B cell (primary cell): ENCODE measurements at regions not wholly inside any gene's neighbourhood (a gene's known extent, or its start where the extent isn't known, plus 50 kb on each side); places are given as distances from the start of the nearest gene placed in this dataset.

Experiments
- ATAC-seq: fragments of 200-7000 bp; cut with Tn5 transposase; one replicate; pipeline ENCODE4 v1.10.0; 2021; ENCODE audit warnings: low read depth, mild to moderate bottlenecking, moderate number of reproducible peaks, moderate library complexity
- CTCF ChIA-PET: fragments of 350-600 bp; sonication (Branson Sonifier 250); formaldehyde crosslinking; loops from one replicate; lab custom pipeline; 2021; ENCODE audit warnings: antibody characterized with exemption, inconsistent platforms; lab: Charles Lee
- POLR2A ChIA-PET: fragments of 350-600 bp; sonication (Branson Sonifier 250); formaldehyde crosslinking; loops from one replicate; lab custom pipeline; 2021; ENCODE audit warnings: antibody characterized with exemption; lab: Charles Lee
- DNase-seq: peaks from one replicate; pipeline ENCODE4 v3.0.0; 2013
- H2AFZ ChIP-seq: 2 replicates; pipeline ENCODE4 v1.6.1; 2012; ENCODE audit warnings: mild to moderate bottlenecking, low read depth, low read length; ENCODE audit not compliant: insufficient read depth, poor library complexity, severe bottlenecking
- H3K27ac ChIP-seq, 2 donors: 1 replicate in 1 of 2; 2 replicates in 1 of 2; pipeline ENCODE4 v1.5.1; 2012 to 2013; ENCODE audit warnings: low read length in 2 of 2, mild to moderate bottlenecking in 2 of 2, moderate library complexity in 1 of 2
- H3K27me3 ChIP-seq, 4 experiments: fragments of 200-600 bp in 1 of 4; sonication (generic) in 1 of 4; replicated peaks in 1 of 4; 1 replicate in 2 of 4; 2 replicates in 2 of 4; pipeline versions ENCODE4 v1.6.1 to v1.7.0; 2013 to 2016; ENCODE audit warnings: low read length in 3 of 4, mild to moderate bottlenecking in 2 of 4, mixed read lengths in 1 of 4, moderate library complexity in 1 of 4; ENCODE audit not compliant: insufficient read depth in 4 of 4, control insufficient read depth in 3 of 4; ENCODE audit errors: control extremely low read depth in 1 of 4
- H3K36me3 ChIP-seq, 2 experiments: replicated peaks in 1 of 2; 1 replicate in 1 of 2; 2 replicates in 1 of 2; pipeline versions ENCODE4 v1.6.1 to v1.7.1; 2013; ENCODE audit warnings: low read length in 1 of 2; ENCODE audit not compliant: insufficient read depth in 2 of 2, control insufficient read depth in 1 of 2; ENCODE audit errors: control extremely low read depth in 1 of 2, extremely low read depth in 1 of 2
- H3K4me1 ChIP-seq, 2 donors: fragments of 200-600 bp in 1 of 2; sonication (generic) in 1 of 2; 1 replicate in 1 of 2; 2 replicates in 1 of 2; pipeline versions ENCODE4 v1.5.1 to v1.6.1; 2013 to 2017; ENCODE audit warnings: low read length in 2 of 2; ENCODE audit not compliant: control insufficient read depth in 2 of 2, insufficient read depth in 2 of 2
- H3K4me2 ChIP-seq: replicated peaks from 2 replicates; pipeline ENCODE3; 2012; ENCODE audit warnings: mild to moderate bottlenecking, low read depth, low read length; ENCODE audit not compliant: poor library complexity, severe bottlenecking
- H3K4me3 ChIP-seq, 5 experiments: fragments of 200-600 bp in 1 of 5; sonication (generic) in 1 of 5; 1 replicate in 3 of 5; 2 replicates in 2 of 5; pipeline versions ENCODE4 v1.5.1 to v1.7.0; 2011 to 2016; ENCODE audit warnings: low read length in 4 of 5, mild to moderate bottlenecking in 4 of 5, low read depth in 2 of 5, control low read depth in 1 of 5, moderate library complexity in 1 of 5; ENCODE audit not compliant: insufficient read depth in 1 of 5; ENCODE audit errors: control extremely low read depth in 1 of 5, extremely low read depth in 1 of 5
- H3K79me2 ChIP-seq: fragments of 200-600 bp; sonication (generic); one replicate; pipeline ENCODE4 v1.6.0; 2016; ENCODE audit warnings: low read length; ENCODE audit not compliant: control insufficient read depth, insufficient read depth
- H3K9ac ChIP-seq: fragments of 200-600 bp; sonication (generic); 2 replicates; pipeline ENCODE4 v1.6.1; 2017; ENCODE audit warnings: mild to moderate bottlenecking, low read length, moderate library complexity
- H3K9me3 ChIP-seq, 3 donors: one replicate each; pipeline versions ENCODE4 v1.6.1 to v1.7.1; 2013; ENCODE audit warnings: low read length in 2 of 3; ENCODE audit not compliant: control insufficient read depth in 2 of 3, insufficient read depth in 1 of 3; ENCODE audit errors: control extremely low read depth in 1 of 3
- H4K20me1 ChIP-seq: 2 replicates; pipeline ENCODE4 v1.6.0; 2012; ENCODE audit warnings: mild to moderate bottlenecking, low read length; ENCODE audit not compliant: insufficient read depth, control insufficient read depth, poor library complexity, severe bottlenecking
- H3K27ac Mint-ChIP-seq: one replicate; pipeline ENCODE4 v1.8.0; 2021; ENCODE audit warnings: mixed read lengths
- H3K27me3 Mint-ChIP-seq: one replicate; pipeline ENCODE4 v1.8.0; 2021; ENCODE audit warnings: mixed read lengths
- H3K4me1 Mint-ChIP-seq: one replicate; pipeline ENCODE4 v1.8.0; 2021; ENCODE audit warnings: mixed read lengths
- H3K4me3 Mint-ChIP-seq: one replicate; pipeline ENCODE4 v1.8.0; 2021; ENCODE audit warnings: mixed read lengths
- H3K9me3 Mint-ChIP-seq: one replicate; pipeline ENCODE4 v1.8.0; 2022; ENCODE audit warnings: mixed read lengths; ENCODE audit not compliant: insufficient read depth
- EZH2 ChIP-seq: IDR thresholded peaks from 2 replicates; pipeline ENCODE4 v1.6.1; 2012; ENCODE audit warnings: borderline replicate concordance, low read depth, mild to moderate bottlenecking, moderate library complexity, low read length; ENCODE audit not compliant: insufficient read depth, poor library complexity, severe bottlenecking
- WGBS: methylation state at CpG from one replicate; pipeline ENCODE4 v1.1.5; 2013; ENCODE audit warnings: missing lambda C conversion rate; ENCODE audit not compliant: insufficient coverage; 5-methylcytosine and 5-hydroxymethylcytosine counted together
- intact Hi-C: fragments of 100-400 bp; cut with micrococcal nuclease; formaldehyde crosslinking; loops from one replicate; pipeline ENCODE4 v1.10.0; 2022
- TF ChIP-seq, protein P1 (sequence below): fragments of 200-600 bp; IDR thresholded peaks from one replicate; pipeline ENCODE4 v1.8.0; 2022; ENCODE audit warnings: antibody characterized with exemption, mild to moderate bottlenecking

DNA sequence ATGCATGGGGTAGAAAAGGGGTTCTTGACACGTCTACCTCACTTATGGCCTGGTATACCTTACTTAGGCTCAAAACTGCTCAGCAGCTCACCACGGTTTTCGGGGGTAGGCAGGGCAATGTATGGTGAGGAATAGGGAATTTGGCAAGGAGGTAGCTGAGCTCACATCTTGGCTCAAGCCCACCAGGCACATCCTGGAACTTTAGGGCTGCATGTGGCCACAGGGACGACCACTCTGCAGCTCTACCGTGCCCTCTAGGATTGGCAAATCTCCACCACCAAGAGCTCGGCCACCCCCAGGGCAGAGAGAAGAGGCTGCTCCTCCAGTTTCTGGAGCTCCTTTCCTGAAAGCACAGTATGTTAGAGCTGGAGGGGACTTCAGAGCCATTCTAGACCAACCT lies 69.7 kb downstream of the MRPL46 start:
- Mint-ChIP-seq H3K27ac (no peak overlapping the region), H3K4me1 (peaks cover 21% of the 10 kb centered on the region), H3K4me3 (no peak overlapping the region), H3K9me3 (no peaks in the 10 kb centered on the region), H3K27me3 (no peaks in the 10 kb centered on the region)
- H2AFZ ChIP-seq, result no peak overlapping the region
- H3K9me3 ChIP-seq, result peaks cover 0 to 5% (median 0%) of the 10 kb centered on the region in 3 donors
- H4K20me1 ChIP-seq, result no peaks in the 10 kb centered on the region
- no peaks in the 10 kb centered on the region for H3K79me2 ChIP-seq
- H3K4me1 ChIP-seq, result peaks cover 20 to 21% of the 10 kb centered on the region in 2 donors
- intact Hi-C loops, result no loop called here
- no peak overlapping the region for H3K4me2 ChIP-seq
- CTCF ChIA-PET, result no interaction called here
- POLR2A ChIA-PET, result no interaction called here
- H3K27me3 ChIP-seq, result no peaks in the 10 kb centered on the region
- DNase-seq (no peak), ATAC-seq (no peak)
- WGBS, result 100% methylated on average over 4 of the region's 6 CpGs
- no peak overlapping the region for H3K4me3 ChIP-seq
- no peak for TF ChIP-seq EZH2
- TF ChIP-seq, protein P1, sequence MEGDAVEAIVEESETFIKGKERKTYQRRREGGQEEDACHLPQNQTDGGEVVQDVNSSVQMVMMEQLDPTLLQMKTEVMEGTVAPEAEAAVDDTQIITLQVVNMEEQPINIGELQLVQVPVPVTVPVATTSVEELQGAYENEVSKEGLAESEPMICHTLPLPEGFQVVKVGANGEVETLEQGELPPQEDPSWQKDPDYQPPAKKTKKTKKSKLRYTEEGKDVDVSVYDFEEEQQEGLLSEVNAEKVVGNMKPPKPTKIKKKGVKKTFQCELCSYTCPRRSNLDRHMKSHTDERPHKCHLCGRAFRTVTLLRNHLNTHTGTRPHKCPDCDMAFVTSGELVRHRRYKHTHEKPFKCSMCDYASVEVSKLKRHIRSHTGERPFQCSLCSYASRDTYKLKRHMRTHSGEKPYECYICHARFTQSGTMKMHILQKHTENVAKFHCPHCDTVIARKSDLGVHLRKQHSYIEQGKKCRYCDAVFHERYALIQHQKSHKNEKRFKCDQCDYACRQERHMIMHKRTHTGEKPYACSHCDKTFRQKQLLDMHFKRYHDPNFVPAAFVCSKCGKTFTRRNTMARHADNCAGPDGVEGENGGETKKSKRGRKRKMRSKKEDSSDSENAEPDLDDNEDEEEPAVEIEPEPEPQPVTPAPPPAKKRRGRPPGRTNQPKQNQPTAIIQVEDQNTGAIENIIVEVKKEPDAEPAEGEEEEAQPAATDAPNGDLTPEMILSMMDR, result no peak
- H3K9ac ChIP-seq, result no peak overlapping the region
- H3K36me3 ChIP-seq, result no peaks in the 10 kb centered on the region
- no peak overlapping the region for H3K27ac ChIP-seq

DNA sequence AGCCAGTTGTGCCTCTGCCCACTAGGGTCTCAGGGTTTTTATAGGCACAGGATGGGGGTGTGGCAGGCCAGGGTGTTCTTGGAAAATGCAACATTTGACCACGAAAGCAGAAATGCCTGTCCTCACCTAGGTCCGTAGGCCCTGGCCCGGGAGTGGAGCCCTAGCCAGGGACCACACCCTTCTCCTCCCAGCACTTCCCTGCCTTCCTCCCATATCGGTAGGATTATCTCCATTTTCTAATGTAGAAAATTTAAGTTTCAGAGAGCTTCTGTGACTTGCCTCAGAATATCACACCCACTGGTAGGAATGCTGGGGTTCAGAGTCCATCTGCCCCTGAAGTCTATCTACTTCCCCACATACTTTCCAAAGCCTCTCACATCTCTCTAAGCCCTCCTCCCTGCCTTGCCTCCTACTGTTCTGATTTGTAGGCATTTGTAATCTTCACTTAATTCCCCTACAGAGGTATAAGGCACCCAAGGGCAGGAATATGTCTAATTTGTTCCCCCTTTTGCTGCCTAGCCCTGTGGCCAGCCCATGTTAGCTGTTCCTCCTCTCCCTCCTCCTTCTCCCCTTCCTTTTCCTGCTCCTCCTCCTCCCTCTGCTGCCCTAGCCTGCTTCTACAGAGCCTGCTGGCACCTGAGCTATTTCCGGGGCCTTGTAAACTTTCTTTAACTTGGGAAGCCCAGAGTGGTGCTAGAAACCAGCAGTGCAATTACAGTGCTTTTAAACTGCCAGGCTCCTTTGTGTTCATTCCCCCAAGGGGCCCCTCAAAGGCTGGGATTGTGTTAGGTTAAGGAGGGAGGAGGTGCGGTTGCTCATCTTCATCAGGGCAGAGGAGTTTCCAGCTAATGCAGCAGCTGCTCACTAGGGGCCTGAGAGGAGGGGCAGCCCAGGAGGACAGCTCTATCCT lies 71.1 kb downstream of the MRPL46 start:
- Mint-ChIP-seq H3K27me3 (no peaks in the 10 kb centered on the region), H3K9me3 (no peaks in the 10 kb centered on the region), H3K4me3 (no peak overlapping the region), H3K4me1 (peaks cover 7% of the 10 kb centered on the region), H3K27ac (no peak overlapping the region)
- ChIA-PET POLR2A (no interaction called here), CTCF (no interaction called here)
- DNase-seq, result no peak
- no peak for ATAC-seq
- H3K36me3 ChIP-seq, result no peaks in the 10 kb centered on the region
- no peak overlapping the region for H3K4me2 ChIP-seq
- no peak overlapping the region for H2AFZ ChIP-seq
- no peak overlapping the region for H3K4me3 ChIP-seq
- 79% methylated on average over 5 of the region's 6 CpGs for WGBS
- intact Hi-C loops, result no loop called here
- no peaks in the 10 kb centered on the region for H3K79me2 ChIP-seq
- no peak for TF ChIP-seq EZH2
- TF ChIP-seq, protein P1, result no peak
- no peak overlapping the region for H3K9ac ChIP-seq
- H3K4me1 ChIP-seq, result peaks cover 6 to 7% of the 10 kb centered on the region in 2 donors
- H3K27me3 ChIP-seq, result no peaks in the 10 kb centered on the region
- no peak overlapping the region for H3K27ac ChIP-seq
- H3K9me3 ChIP-seq, result peaks cover 0 to 5% (median 0%) of the 10 kb centered on the region in 3 donors
- no peaks in the 10 kb centered on the region for H4K20me1 ChIP-seq
